Activated naive CD4-positive, alpha-beta T cell treated with Interleukin-2 at 50 U/mL for 16 hours (primary cell): ENCODE measurements at regions not wholly inside any gene's neighbourhood (a gene's known extent, or its start where the extent isn't known, plus 50 kb on each side); places are given as distances from the start of the nearest gene placed in this dataset.

Experiments used
- DNase-seq: peaks from one replicate; pipeline ENCODE4 v3.0.0-alpha.2; 2020

DNA sequence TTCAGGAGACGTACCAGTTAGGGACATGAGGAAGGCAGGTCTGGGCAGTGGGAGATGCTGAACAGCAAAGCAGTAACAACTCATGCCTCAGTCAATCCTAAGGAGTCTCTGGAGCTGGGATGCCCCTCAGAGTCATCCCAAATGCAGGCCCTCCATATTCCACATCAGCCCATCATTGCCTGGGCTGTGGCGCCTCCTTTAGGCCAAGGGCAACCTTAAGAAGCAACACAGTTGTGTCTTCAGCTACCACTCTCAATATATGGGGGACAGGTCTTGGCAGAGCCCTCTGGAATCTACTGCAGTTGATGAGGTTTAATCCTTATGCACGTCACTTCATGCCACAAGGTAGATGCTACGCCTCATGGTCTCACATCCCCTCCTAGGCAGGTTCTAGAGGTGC, 682.0 kb upstream of the RAB6C start:
- DNase-seq = no peak

DNA sequence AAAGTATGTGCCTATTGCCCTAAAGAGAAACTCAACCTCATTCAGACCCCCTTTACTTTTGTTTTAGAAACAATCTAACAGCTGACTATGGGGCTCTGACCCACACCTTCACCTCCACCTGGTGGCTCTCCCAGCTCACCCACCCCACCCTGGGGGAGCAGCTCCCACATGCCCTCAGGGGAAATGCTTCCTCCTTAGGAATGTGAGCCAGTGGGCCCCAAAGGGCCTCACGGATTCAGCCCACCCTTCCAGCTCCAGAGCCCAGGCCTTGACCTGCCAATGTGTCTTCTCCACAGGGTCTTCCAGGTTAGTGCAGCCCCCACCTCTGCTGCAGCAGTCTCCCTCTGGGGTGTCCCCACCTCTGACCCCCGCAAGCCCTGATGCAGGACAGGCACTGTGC, 680.1 kb upstream of the RAB6C start:
- DNase-seq = no peak

- DNase-seq = no peak
Measured at GRCh38 chr2:129299756-129300155, 679.7 kb upstream of the RAB6C start.

- no peak for DNase-seq
Measured at GRCh38 chr2:129300456-129300855, 679.0 kb upstream of the RAB6C start.

GRCh38 chr2:129301431-129301913, 678.0 kb upstream of the RAB6C start:
- no peak for DNase-seq

DNA sequence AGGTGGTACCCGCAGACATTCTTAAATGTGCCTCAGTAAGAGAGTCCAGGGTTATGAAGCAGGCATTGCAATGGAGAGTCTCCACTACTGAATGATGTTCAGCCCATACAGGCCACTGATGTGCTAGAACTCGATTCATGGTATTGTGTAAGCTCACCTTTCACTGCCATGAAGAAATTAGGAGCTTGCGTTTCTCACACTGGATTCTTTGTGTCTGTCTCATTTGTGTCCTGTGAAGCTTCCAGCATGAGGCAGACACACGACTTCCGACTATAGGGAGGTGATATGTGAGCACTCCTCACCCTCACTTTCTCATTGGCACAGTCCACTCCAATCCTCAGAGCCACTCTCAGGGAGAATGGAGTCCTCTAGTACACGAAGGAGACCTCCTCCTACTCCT, 677.4 kb upstream of the RAB6C start:
- no peak for DNase-seq

DNA sequence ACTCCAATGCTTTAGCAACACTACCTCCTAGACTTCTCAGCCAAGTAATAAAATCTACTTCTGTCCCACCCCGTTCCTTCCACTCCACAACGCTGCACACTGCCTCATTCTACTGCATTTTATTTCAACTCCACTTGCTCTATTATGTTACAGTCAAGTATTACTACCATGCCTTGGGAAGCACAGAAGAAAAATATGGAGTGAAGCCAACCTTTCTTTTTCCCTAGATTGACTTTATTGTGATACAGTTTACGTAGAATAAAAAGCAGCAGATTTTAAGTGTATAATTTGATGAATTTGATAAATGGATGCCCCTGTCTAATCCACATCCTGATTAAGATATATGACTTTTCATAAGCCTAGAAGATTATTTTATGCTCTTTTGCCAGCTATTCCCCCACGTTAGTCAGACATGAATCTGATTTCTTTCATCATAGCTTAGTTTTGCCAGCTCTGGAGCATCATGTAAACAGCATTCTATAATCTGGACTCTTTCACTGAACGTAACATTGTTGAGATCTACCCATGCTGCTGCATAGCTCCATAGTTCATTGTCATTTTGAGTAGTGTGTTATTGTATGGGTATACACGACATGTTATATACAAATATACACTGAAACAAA, 676.8 kb upstream of the RAB6C start:
- no peak for DNase-seq

- no peak for DNase-seq
Measured at GRCh38 chr2:129314120-129314519, 665.3 kb upstream of the RAB6C start.

DNA sequence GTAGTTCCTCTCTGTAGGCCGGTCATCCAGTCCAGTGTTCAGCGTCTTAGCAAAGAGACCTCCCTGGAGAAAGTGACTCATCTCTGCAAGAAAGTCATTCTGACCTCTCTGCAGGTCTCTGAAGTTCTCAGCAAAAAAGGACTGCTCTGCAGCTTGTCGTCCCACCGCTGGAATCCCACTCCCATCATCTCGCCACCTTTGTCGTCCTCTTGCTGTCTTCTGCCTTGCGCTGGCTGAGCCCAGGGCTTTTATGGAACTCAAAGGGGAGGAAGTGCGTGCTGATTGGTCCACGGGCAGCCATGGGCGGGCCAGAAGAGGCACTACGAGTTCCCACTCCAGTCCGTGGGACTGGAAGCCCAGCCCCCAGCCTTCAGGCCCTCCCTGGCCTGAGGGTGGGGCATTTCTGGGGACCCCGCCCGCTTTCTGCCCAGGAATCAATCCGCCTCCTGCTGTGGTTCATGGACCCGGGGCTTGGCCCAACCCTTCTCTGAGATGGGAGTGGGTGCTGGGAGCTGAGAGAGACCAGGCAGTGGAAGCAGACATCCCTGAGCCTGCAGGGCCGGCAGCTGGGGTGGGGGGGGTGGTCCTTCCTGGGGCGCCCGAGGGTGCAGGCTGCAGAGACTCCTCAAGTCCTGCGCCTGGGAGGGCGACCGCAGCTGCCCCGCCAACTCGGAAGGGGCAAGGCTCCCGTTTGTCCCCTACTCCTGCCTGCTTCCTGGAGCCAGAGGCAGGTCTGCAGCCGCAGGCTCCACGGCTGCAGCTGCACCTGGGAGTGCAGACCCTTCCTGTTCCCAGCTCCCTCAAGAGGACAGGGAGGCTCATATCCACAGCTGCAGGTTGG, 660.7 kb upstream of the RAB6C start:
- no peak for DNase-seq

GRCh38 chr2:129319422-129319717, 660.1 kb upstream of the RAB6C start:
- DNase-seq = no peak

- no peak for DNase-seq
Measured at GRCh38 chr2:129320288-129320687, 659.2 kb upstream of the RAB6C start.

DNA sequence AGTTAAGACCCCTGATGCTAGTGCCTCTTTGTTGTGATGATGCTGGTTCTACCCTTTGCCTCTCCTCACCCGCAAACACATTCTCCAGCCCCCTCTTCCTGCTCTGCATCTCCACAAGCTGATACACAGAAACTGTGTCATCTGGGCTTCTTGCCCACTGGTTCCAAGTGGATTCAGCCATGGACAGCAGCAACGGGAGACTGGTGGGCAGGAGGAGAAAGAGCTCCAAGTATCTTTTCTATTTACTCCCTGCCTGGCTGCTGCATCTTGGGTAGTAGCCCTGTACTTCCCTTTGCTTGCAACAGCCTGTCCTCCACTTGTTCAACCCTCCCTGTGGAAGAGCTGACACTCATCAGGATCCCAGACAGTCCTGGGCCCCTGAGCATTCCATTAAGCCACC, 655.1 kb upstream of the RAB6C start:
- no peak for DNase-seq

DNA sequence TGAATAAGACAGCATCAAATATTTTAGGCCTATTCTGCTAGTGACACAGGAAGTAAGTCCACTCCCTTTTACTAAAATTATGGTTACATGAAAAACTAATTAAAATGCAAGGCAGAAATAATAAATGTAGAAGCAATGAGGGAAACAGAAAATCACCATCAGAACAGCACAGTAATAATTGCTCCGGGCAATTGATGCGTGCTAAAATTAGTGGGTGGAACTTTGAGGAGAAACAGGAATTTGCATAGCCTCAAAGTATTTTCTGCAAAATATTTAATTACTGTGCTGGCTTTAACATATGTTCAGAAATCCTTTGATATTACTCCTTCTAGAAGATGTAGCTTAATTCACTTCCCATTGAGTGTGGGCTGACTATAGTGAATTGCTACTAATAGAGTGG, 654.3 kb upstream of the RAB6C start:
- DNase-seq = no peak

GRCh38 chr2:129329574-129329973, 649.9 kb upstream of the RAB6C start:
- no peak for DNase-seq

- DNase-seq = no peak
Measured at GRCh38 chr2:129330504-129330903, 649.0 kb upstream of the RAB6C start.

DNA sequence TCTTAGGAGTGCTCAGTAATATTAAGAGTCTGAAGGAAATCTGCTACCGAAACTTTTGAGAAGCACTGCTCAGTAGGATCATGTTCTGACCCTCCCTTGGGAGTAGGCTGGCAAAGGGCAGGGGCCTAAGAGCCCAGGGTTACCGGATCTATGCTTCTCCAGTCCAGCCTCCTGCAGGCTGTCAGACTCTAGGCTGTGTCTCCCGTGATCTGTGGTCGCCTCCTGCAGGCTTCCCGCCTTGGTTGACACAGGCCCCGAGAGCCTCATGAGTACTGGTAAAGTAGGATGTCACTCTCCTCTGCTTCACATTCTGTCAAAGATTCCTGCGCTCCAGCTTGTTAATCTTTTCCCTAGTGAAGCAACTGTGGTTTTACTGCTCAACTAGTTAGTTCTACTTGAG, 647.8 kb upstream of the RAB6C start:
- no peak for DNase-seq

GRCh38 chr2:129334128-129334527, 645.3 kb upstream of the RAB6C start:
- no peak for DNase-seq

- no peak for DNase-seq
Measured at GRCh38 chr2:129334696-129335410, 644.6 kb upstream of the RAB6C start.

DNA sequence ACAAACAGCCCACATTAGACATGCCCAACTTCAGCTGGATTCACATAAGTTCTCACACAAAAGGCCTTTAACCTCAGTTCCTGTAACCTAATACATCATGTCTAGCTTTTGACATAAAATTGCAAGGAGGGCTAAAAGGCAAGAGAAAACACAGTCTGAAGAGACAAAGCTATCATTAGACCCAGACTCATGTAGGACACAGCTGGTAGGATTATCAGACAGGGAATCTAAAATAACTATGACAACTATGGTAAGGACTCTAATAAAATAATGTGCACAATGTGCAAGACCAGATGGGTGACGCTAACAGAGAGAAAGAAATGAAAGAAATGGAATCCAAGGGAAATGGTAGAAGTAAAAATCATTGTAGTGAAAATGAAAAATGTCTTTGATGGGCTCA, 643.2 kb upstream of the RAB6C start:
- DNase-seq = no peak

DNA sequence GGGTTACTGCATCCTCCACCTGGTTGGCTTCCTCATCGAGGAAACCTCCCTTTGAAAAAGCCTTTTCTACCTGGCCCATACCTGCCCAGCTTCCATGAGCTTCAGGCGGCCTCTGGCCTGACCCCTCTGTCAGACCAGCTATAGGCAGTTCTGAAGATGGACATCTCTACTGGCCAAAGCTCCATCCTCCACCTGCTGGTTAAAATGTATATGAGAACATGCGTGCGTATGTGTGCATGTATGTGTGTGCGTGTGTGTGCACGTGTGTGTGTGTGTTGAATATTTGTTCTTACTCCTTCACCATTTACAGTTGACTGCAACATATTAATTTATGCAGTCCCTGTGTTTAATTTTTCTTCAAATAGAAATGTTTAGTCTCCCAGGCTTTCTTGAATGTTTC, 642.4 kb upstream of the RAB6C start:
- no peak for DNase-seq

GRCh38 chr2:129345540-129345939, 633.9 kb upstream of the RAB6C start:
- no peak for DNase-seq

DNA sequence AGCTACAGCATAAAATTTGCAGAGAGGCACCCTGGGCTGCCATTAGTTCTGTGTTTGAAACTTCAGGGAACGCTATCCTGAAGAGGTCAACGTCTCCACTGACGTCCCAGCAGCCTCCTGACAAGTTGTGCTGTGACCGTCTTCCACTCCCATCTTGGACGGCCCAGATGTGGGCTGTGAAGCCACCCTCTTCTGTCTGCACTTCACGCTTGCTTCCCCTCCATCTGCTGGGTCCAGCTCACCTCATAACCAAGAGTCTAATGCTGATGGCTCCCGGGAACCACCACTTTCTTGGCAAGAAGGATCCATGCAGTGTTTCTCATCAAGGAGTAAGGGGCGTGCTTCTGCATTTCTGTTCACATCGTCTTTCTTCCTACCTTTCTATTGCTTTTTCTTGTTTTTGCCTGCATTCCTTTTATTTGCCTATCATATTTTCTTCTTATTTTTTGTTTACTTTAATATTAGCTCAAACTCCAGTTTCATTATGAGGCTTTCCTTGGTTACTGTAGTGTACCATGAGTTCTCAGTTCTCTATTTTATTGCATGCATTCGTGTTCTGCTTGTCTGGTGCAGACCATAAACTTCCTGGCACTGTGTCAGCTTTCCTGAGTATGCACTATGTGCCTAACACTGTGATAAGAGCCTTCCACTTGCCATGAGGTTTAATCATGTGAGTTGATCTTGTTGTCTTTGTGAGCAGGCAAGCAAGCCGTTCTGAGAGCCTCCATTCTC, 631.8 kb upstream of the RAB6C start:
- no peak for DNase-seq

DNA sequence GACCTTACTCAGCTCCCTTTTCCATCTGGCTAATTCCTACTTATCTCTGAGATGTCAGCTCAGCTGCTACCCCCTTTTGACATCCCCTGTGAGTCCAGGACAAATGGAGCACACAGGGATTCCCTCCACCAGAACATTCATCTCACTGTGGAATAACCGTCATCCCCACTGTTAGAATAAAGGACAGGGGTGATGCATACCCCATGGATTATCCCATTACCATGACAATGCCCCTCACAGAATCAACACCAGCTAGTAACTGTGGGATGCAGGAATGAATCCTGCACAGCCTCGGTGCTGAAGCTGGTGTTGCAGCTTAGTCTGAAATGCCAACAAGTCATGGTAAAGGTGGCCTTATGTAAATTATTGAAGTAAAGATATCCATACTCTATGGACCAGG, 624.8 kb upstream of the RAB6C start:
- no peak for DNase-seq
